Retinal pigment epithelial cell (primary cell): ENCODE measurements at regions not wholly inside any gene's neighbourhood (a gene's known extent, or its start where the extent isn't known, plus 50 kb on each side); places are given as distances from the start of the nearest gene placed in this dataset.
"Not testable (repeated sequence)": the region's sequence is repeated elsewhere in the genome, so short reads cannot be mapped to it uniquely, and the experiment has no call there.

ENCODE experiments used
- DNase-seq: peaks from one replicate; pipeline ENCODE4 v3.0.0-alpha.2; 2010; ENCODE audit warnings: low read depth
- H3K4me3 ChIP-seq: 2 replicates; pipeline ENCODE4 v1.5.1; 2011; ENCODE audit warnings: mild to moderate bottlenecking, low read length, control low read depth, moderate library complexity
- CTCF ChIP-seq: conservative IDR thresholded peaks from 2 replicates; pipeline ENCODE4 v1.5.1; 2011; ENCODE audit warnings: low read depth, low read length, control low read depth, inconsistent platforms

- TF ChIP-seq CTCF: no peak
- no peak for DNase-seq
- H3K4me3 ChIP-seq: no peak overlapping the region
Observed at GRCh38 chr7:10770176-10770575, 203.5 kb upstream of the PHF14 start.

- no peak overlapping the region for H3K4me3 ChIP-seq
- TF ChIP-seq CTCF: no peak
- DNase-seq: no peak
Observed at GRCh38 chr7:10773430-10773829, 200.2 kb upstream of the PHF14 start.

- TF ChIP-seq CTCF: no peak
- H3K4me3 ChIP-seq: no peak overlapping the region
- no peak for DNase-seq
Observed at GRCh38 chr7:10779465-10780399, 193.9 kb upstream of the PHF14 start.

GRCh38 chr7:10780400-10780747 lies 193.3 kb upstream of the PHF14 start:
- TF ChIP-seq CTCF: no peak
- DNase-seq: no peak
- no peak overlapping the region for H3K4me3 ChIP-seq

- not testable (repeated sequence) for DNase-seq, H3K4me3 ChIP-seq
Observed at GRCh38 chr7:10786976-10787375, 186.7 kb upstream of the PHF14 start.

GRCh38 chr7:10789170-10789569 lies 184.5 kb upstream of the PHF14 start:
- no peak for DNase-seq
- H3K4me3 ChIP-seq: no peak overlapping the region
- no peak for TF ChIP-seq CTCF

GRCh38 chr7:10790910-10791309 lies 182.8 kb upstream of the PHF14 start:
- no peak for DNase-seq
- H3K4me3 ChIP-seq: no peak overlapping the region
- TF ChIP-seq CTCF: no peak
